BLaER1 treated with 17β-estradiol and CSF1 and Interleukin-3, amounts not matched to agents 10 nM and 100 nM (cell line): ENCODE measurements at regions not wholly inside any gene's neighbourhood (a gene's known extent, or its start where the extent isn't known, plus 50 kb on each side); places are given as distances from the start of the nearest gene placed in this dataset.
"Not testable (repeated sequence)": the region's sequence is repeated elsewhere in the genome, so short reads cannot be mapped to it uniquely, and the experiment has no call there.

Source experiments
- H3K27ac ChIP-seq, 11 experiments: shearing (Covaris generic); formaldehyde crosslinking; 2 replicates each; pipeline ENCODE4 v1.8.1; 2022
- H3K27me3 ChIP-seq, 11 experiments: shearing (Covaris generic); formaldehyde crosslinking; 2 replicates each; pipeline ENCODE4 v1.8.1; 2022
- H3K36me3 ChIP-seq, 11 experiments: shearing (Covaris generic); formaldehyde crosslinking; 2 replicates each; pipeline ENCODE4 v1.8.1; 2022
- H3K4me1 ChIP-seq, 10 experiments: shearing (Covaris generic); formaldehyde crosslinking; 2 replicates each; pipeline ENCODE4 v1.8.1; 2022
- H3K4me2 ChIP-seq, 11 experiments: shearing (Covaris generic); formaldehyde crosslinking; 2 replicates each; pipeline ENCODE4 v1.8.1; 2022
- H3K4me3 ChIP-seq, 10 experiments: shearing (Covaris generic); formaldehyde crosslinking; 2 replicates each; pipeline ENCODE4 v1.8.1; 2022
- H3K9ac ChIP-seq, 11 experiments: shearing (Covaris generic); formaldehyde crosslinking; 2 replicates each; pipeline ENCODE4 v1.8.1; 2022
- H3K9me3 ChIP-seq, 11 experiments: shearing (Covaris generic); formaldehyde crosslinking; replicated peaks in 1 of 11; 2 replicates each; pipeline ENCODE4 v1.8.1; 2022
- H4K20me1 ChIP-seq, 11 experiments: shearing (Covaris generic); formaldehyde crosslinking; 2 replicates each; pipeline ENCODE4 v1.8.1; 2022
- Cebpa-rat ChIP-seq, 11 experiments: shearing (Covaris generic); IDR thresholded peaks; 2 replicates each; pipeline ENCODE4 v1.8.1; 2022

GRCh38 chrX:88886908-88887307 lies 139.9 kb downstream of the CPXCR1 start:
- Histone ChIP-seq H3K9me3 (no peaks in the 10 kb centered on the region), H4K20me1 (no peaks in the 10 kb centered on the region; a peak in 1 of 22 replicates), H3K36me3 (no peaks in the 10 kb centered on the region), H3K9ac (no peak overlapping the region), H3K27ac (no peak overlapping the region), H3K4me1 (no peaks in the 10 kb centered on the region), H3K27me3 (peaks cover 36 to 88% (median 73%) of the 10 kb centered on the region in 11 experiments), H3K4me3 (no peak overlapping the region), H3K4me2 (no peak overlapping the region)
- TF ChIP-seq Cebpa-rat (IDR thresholded peaks at IDR 0.05) = no peak

- peaks cover 0 to 4% (median 0%) of the 10 kb centered on the region in 11 experiments; a peak in 1 of 22 replicates for H3K9me3 ChIP-seq
- peaks cover 8 to 75% (median 56%) of the 10 kb centered on the region in 11 experiments; a peak in 19 of 22 replicates for H3K27me3 ChIP-seq
- H3K4me1 ChIP-seq = no peaks in the 10 kb centered on the region
- no peak overlapping the region for H3K27ac ChIP-seq
- no peak for TF ChIP-seq Cebpa-rat (IDR thresholded peaks at IDR 0.05)
- no peaks in the 10 kb centered on the region for H4K20me1 ChIP-seq
- H3K36me3 ChIP-seq = no peaks in the 10 kb centered on the region
- H3K9ac ChIP-seq = no peak overlapping the region
- no peak overlapping the region for H3K4me3 ChIP-seq
- no peak overlapping the region for H3K4me2 ChIP-seq
These were observed 157.1 kb downstream of the CPXCR1 start for GRCh38 chrX:88903989-88904718.

- TF ChIP-seq Cebpa-rat (IDR thresholded peaks at IDR 0.05) = no peak
- peaks cover 12 to 69% (median 36%) of the 10 kb centered on the region in 11 experiments; a peak in 19 of 22 replicates for H3K27me3 ChIP-seq
- H3K4me1 ChIP-seq = no peaks in the 10 kb centered on the region
- no peaks in the 10 kb centered on the region for H3K36me3 ChIP-seq
- peaks cover 0 to 4% (median 0%) of the 10 kb centered on the region in 11 experiments; a peak in 1 of 22 replicates for H3K9me3 ChIP-seq
- no peak overlapping the region for H3K9ac ChIP-seq
- H3K4me2 ChIP-seq = no peak overlapping the region
- H3K4me3 ChIP-seq = no peak overlapping the region
- H3K27ac ChIP-seq = no peak overlapping the region
- H4K20me1 ChIP-seq = no peaks in the 10 kb centered on the region
These were observed 161.0 kb downstream of the CPXCR1 start for GRCh38 chrX:88908056-88908455.

GRCh38 chrX:88937616-88938015 lies 190.6 kb downstream of the CPXCR1 start:
- no peak overlapping the region for H3K9ac ChIP-seq
- no peak overlapping the region for H3K4me3 ChIP-seq
- TF ChIP-seq Cebpa-rat (IDR thresholded peaks at IDR 0.05) = no peak
- H3K9me3 ChIP-seq = no peaks in the 10 kb centered on the region
- no peaks in the 10 kb centered on the region for H3K36me3 ChIP-seq
- H3K27me3 ChIP-seq = peaks cover 21 to 100% (median 92%) of the 10 kb centered on the region in 11 experiments
- no peak overlapping the region for H3K4me2 ChIP-seq
- peaks cover 0 to 2% (median 0%) of the 10 kb centered on the region in 11 experiments; a peak in 1 of 22 replicates for H4K20me1 ChIP-seq
- no peak overlapping the region for H3K27ac ChIP-seq
- H3K4me1 ChIP-seq = no peaks in the 10 kb centered on the region

GRCh38 chrX:88940904-88941303 lies 193.9 kb downstream of the CPXCR1 start:
- no peak for TF ChIP-seq Cebpa-rat (IDR thresholded peaks at IDR 0.05)
- Histone ChIP-seq H3K4me1 (no peaks in the 10 kb centered on the region), H4K20me1 (peaks cover 0 to 2% (median 0%) of the 10 kb centered on the region in 11 experiments; a peak in 1 of 22 replicates), H3K27ac (no peak overlapping the region), H3K36me3 (no peaks in the 10 kb centered on the region), H3K4me3 (no peak overlapping the region), H3K27me3 (peaks cover 25 to 98% (median 89%) of the 10 kb centered on the region in 11 experiments), H3K9me3 (no peaks in the 10 kb centered on the region), H3K9ac (no peak overlapping the region), H3K4me2 (no peak overlapping the region)

GRCh38 chrX:88944661-88945060 lies 197.6 kb downstream of the CPXCR1 start:
- no peak overlapping the region for H3K4me2 ChIP-seq
- no peaks in the 10 kb centered on the region for H3K9me3 ChIP-seq
- H3K27me3 ChIP-seq = peaks cover 36 to 99% (median 94%) of the 10 kb centered on the region in 11 experiments
- no peaks in the 10 kb centered on the region for H3K36me3 ChIP-seq
- H4K20me1 ChIP-seq = 0 out of 22 replicates have a peak, but pooled peaks cover 0 to 2% (median 0%) of the 10 kb centered on the region in 11 experiments
- no peak for TF ChIP-seq Cebpa-rat (IDR thresholded peaks at IDR 0.05)
- H3K27ac ChIP-seq = no peak overlapping the region
- no peaks in the 10 kb centered on the region for H3K4me1 ChIP-seq
- H3K9ac ChIP-seq = no peak overlapping the region
- H3K4me3 ChIP-seq = no peak overlapping the region

GRCh38 chrX:88956059-88956458 lies 209.0 kb downstream of the CPXCR1 start:
- Histone ChIP-seq H3K27me3 (peaks cover 8 to 83% (median 55%) of the 10 kb centered on the region in 11 experiments; a peak in 20 of 22 replicates), H3K9me3 (peaks cover 11 to 25% (median 13%) of the 10 kb centered on the region in 11 experiments)
- not testable (repeated sequence) for H3K27ac ChIP-seq, H3K4me1 ChIP-seq, H3K4me3 ChIP-seq, H3K4me2 ChIP-seq, H4K20me1 ChIP-seq, H3K9ac ChIP-seq, H3K36me3 ChIP-seq

- peaks cover 0 to 4% (median 0%) of the 10 kb centered on the region in 11 experiments; a peak in 3 of 22 replicates for H4K20me1 ChIP-seq
- H3K9me3 ChIP-seq = peaks cover 0 to 4% (median 0%) of the 10 kb centered on the region in 11 experiments; a peak in 1 of 22 replicates
- H3K36me3 ChIP-seq = no peaks in the 10 kb centered on the region
- no peak overlapping the region for H3K4me3 ChIP-seq
- H3K9ac ChIP-seq = no peak overlapping the region
- H3K4me1 ChIP-seq = no peaks in the 10 kb centered on the region
- no peak for TF ChIP-seq Cebpa-rat (IDR thresholded peaks at IDR 0.05)
- H3K27ac ChIP-seq = no peak overlapping the region
- H3K27me3 ChIP-seq = peaks cover 14 to 60% (median 35%) of the 10 kb centered on the region in 11 experiments; a peak in 21 of 22 replicates
- H3K4me2 ChIP-seq = no peak overlapping the region
These were observed 230.8 kb downstream of the CPXCR1 start for GRCh38 chrX:88977835-88978234.

- H3K9ac ChIP-seq = no peak overlapping the region
- H3K27me3 ChIP-seq = peaks cover 28 to 77% (median 59%) of the 10 kb centered on the region in 11 experiments
- no peak overlapping the region for H3K27ac ChIP-seq
- no peaks in the 10 kb centered on the region for H3K4me1 ChIP-seq
- no peak overlapping the region for H3K4me3 ChIP-seq
- peaks cover 0 to 5% (median 0%) of the 10 kb centered on the region in 11 experiments; a peak in 3 of 22 replicates for H4K20me1 ChIP-seq
- H3K9me3 ChIP-seq = peaks cover 0 to 4% (median 0%) of the 10 kb centered on the region in 11 experiments; a peak in 1 of 22 replicates
- H3K36me3 ChIP-seq = no peaks in the 10 kb centered on the region
- TF ChIP-seq Cebpa-rat (IDR thresholded peaks at IDR 0.05) = no peak
- no peak overlapping the region for H3K4me2 ChIP-seq
These were observed 235.2 kb downstream of the CPXCR1 start for GRCh38 chrX:88982183-88982582.
